ENCODE measurements at regions not wholly inside any gene's neighbourhood (a gene's known extent, or its start where the extent isn't known, plus 50 kb on each side); places are given as distances from the start of the nearest gene placed in this dataset.

GRCh38 chr6:144742779-144743178 is 457.6 kb downstream of the UTRN start:
- Mint-ChIP-seq H3K27me3 (ENCODE audit: unreplicated experiment) (peaks cover 2% of the 10 kb centered on the region), H3K4me1 (ENCODE audit: low read depth, unreplicated experiment) (peaks cover 42% of the 10 kb centered on the region), H3K4me3 (ENCODE audit: unreplicated experiment) (no peak overlapping the region), H3K36me3 (ENCODE audit: unreplicated experiment) (no peaks in the 10 kb centered on the region), H3K9me3 (ENCODE audit: unreplicated experiment) (peaks cover 2% of the 10 kb centered on the region), H3K27ac (ENCODE audit: unreplicated experiment) (no peak overlapping the region)
- no peak for TF ChIP-seq CTCF (IDR thresholded peaks at IDR 0.05; ENCODE audit: partially characterized antibody, unreplicated experiment)
- no peak for DNase-seq

DNA sequence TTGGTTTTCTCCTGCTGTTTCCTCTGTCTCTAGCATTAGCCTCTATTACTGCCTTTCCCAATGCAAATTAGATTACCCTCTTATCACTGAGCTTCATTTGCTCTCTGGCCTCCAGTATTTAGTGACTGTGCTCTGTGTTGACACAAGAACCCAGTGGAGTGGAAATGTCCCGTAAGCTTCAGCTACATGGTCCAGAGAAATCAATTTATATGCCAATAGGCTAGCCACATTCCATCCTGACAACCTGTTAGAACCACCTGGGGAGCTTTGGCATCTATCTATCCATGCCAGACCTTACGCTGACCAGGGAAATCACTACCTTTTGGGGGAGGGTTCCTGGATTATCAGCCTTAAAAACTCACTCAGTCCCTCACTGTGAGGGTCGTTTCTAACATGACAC is 459.6 kb downstream of the UTRN start:
- no peak for DNase-seq
- Mint-ChIP-seq H3K27ac (ENCODE audit: unreplicated experiment) (no peak overlapping the region), H3K36me3 (ENCODE audit: unreplicated experiment) (no peaks in the 10 kb centered on the region), H3K4me3 (ENCODE audit: unreplicated experiment) (peak overlapping the region; percentile 6), H3K4me1 (ENCODE audit: low read depth, unreplicated experiment) (peaks cover 39% of the 10 kb centered on the region), H3K9me3 (ENCODE audit: unreplicated experiment) (peaks cover 2% of the 10 kb centered on the region), H3K27me3 (ENCODE audit: unreplicated experiment) (peaks cover 2% of the 10 kb centered on the region)
- no peak for TF ChIP-seq CTCF (IDR thresholded peaks at IDR 0.05; ENCODE audit: partially characterized antibody, unreplicated experiment)

GRCh38 chr6:144745439-144745838 is 460.3 kb downstream of the UTRN start:
- DNase-seq, result no peak
- H3K4me3 Mint-ChIP-seq (ENCODE audit: unreplicated experiment), result peak overlapping the region; percentile 30
- H3K9me3 Mint-ChIP-seq (ENCODE audit: unreplicated experiment), result peaks cover 2% of the 10 kb centered on the region
- TF ChIP-seq CTCF (IDR thresholded peaks at IDR 0.05; ENCODE audit: partially characterized antibody, unreplicated experiment), result no peak
- H3K27ac Mint-ChIP-seq (ENCODE audit: unreplicated experiment), result peak overlapping the region; percentile 72
- peaks cover 36% of the 10 kb centered on the region for H3K4me1 Mint-ChIP-seq (ENCODE audit: low read depth, unreplicated experiment)
- H3K27me3 Mint-ChIP-seq (ENCODE audit: unreplicated experiment), result peaks cover 2% of the 10 kb centered on the region
- no peaks in the 10 kb centered on the region for H3K36me3 Mint-ChIP-seq (ENCODE audit: unreplicated experiment)

GRCh38 chr6:144746902-144747469 is 461.9 kb downstream of the UTRN start:
- Mint-ChIP-seq H3K4me3 (ENCODE audit: unreplicated experiment) (no peak overlapping the region), H3K27ac (ENCODE audit: unreplicated experiment) (peak overlapping the region; percentile 28), H3K36me3 (ENCODE audit: unreplicated experiment) (no peaks in the 10 kb centered on the region), H3K27me3 (ENCODE audit: unreplicated experiment) (peaks cover 2% of the 10 kb centered on the region), H3K9me3 (ENCODE audit: unreplicated experiment) (peaks cover 2% of the 10 kb centered on the region), H3K4me1 (ENCODE audit: low read depth, unreplicated experiment) (peaks cover 26% of the 10 kb centered on the region)
- no peak for TF ChIP-seq CTCF (IDR thresholded peaks at IDR 0.05; ENCODE audit: partially characterized antibody, unreplicated experiment)
- DNase-seq, result no peak

- peaks cover 31% of the 10 kb centered on the region for H3K4me1 Mint-ChIP-seq (ENCODE audit: low read depth, unreplicated experiment)
- no peak overlapping the region for H3K4me3 Mint-ChIP-seq (ENCODE audit: unreplicated experiment)
- H3K27ac Mint-ChIP-seq (ENCODE audit: unreplicated experiment), result no peak overlapping the region
- H3K36me3 Mint-ChIP-seq (ENCODE audit: unreplicated experiment), result no peaks in the 10 kb centered on the region
- DNase-seq, result no peak
- H3K9me3 Mint-ChIP-seq (ENCODE audit: unreplicated experiment), result peaks cover 2% of the 10 kb centered on the region
- peaks cover 2% of the 10 kb centered on the region for H3K27me3 Mint-ChIP-seq (ENCODE audit: unreplicated experiment)
- no peak for TF ChIP-seq CTCF (IDR thresholded peaks at IDR 0.05; ENCODE audit: partially characterized antibody, unreplicated experiment)
Observed at GRCh38 chr6:144749263-144749662, 464.1 kb downstream of the UTRN start.
